Omental fat pad (tissue), 3 donors: ENCODE measurements at regions not wholly inside any gene's neighbourhood (a gene's known extent, or its start where the extent isn't known, plus 50 kb on each side); places are given as distances from the start of the nearest gene placed in this dataset.

Experiments
- ATAC-seq: fragments of 150-250 bp; one replicate; pipeline ENCODE4 v1.9.1; 2016; ENCODE audit warnings: mild to moderate bottlenecking, moderate library complexity; ENCODE audit not compliant: low FRiP score
- DNase-seq: peaks from one replicate; pipeline ENCODE4 v3.0.0-alpha.2; 2019; ENCODE audit warnings: low spot score
- CTCF ChIP-seq, 3 donors: fragments of 450-650 bp; IDR thresholded peaks; one replicate each; pipeline ENCODE4 v1.5.1; 2016 to 2017; ENCODE audit warnings: antibody characterized with exemption in 3 of 3, mild to moderate bottlenecking in 3 of 3, moderate library complexity in 2 of 3

GRCh38 chrX:40933132-40933705 is 152.0 kb upstream of the USP9X start:
- DNase-seq (no peak), ATAC-seq (no peak)
- no peak for TF ChIP-seq CTCF (IDR thresholded peaks at IDR 0.05)

GRCh38 chrX:40933706-40934425 is 151.4 kb upstream of the USP9X start:
- ATAC-seq (peak; percentile 68), DNase-seq (no peak)
- TF ChIP-seq CTCF (IDR thresholded peaks at IDR 0.05), result no peak

- no peak for TF ChIP-seq CTCF (IDR thresholded peaks at IDR 0.05)
- ATAC-seq (no peak), DNase-seq (no peak)
These were observed 148.4 kb upstream of the USP9X start for GRCh38 chrX:40936827-40937226.

- no peak for DNase-seq
- no peak for ATAC-seq
- no peak for TF ChIP-seq CTCF (IDR thresholded peaks at IDR 0.05)
These were observed 146.8 kb upstream of the USP9X start for GRCh38 chrX:40938423-40938822.

GRCh38 chrX:40943093-40943641 is 142.1 kb upstream of the USP9X start:
- TF ChIP-seq CTCF (IDR thresholded peaks at IDR 0.05), result no peak
- DNase-seq, result no peak

GRCh38 chrX:40945361-40945713 is 139.9 kb upstream of the USP9X start:
- ATAC-seq (peak; percentile 57), DNase-seq (no peak)
- no peak for TF ChIP-seq CTCF (IDR thresholded peaks at IDR 0.05)

More at GRCh38 chrX:40943093-40943641, 142.1 kb upstream of the USP9X start:
- ATAC-seq, result no peak

- TF ChIP-seq CTCF (IDR thresholded peaks at IDR 0.05), result no peak
- ATAC-seq (peak; percentile 92), DNase-seq (no peak)
These were observed 138.0 kb upstream of the USP9X start for GRCh38 chrX:40947276-40947675.
